ENCODE measurements at regions not wholly inside any gene's neighbourhood (a gene's known extent, or its start where the extent isn't known, plus 50 kb on each side); places are given as distances from the start of the nearest gene placed in this dataset.

DNA sequence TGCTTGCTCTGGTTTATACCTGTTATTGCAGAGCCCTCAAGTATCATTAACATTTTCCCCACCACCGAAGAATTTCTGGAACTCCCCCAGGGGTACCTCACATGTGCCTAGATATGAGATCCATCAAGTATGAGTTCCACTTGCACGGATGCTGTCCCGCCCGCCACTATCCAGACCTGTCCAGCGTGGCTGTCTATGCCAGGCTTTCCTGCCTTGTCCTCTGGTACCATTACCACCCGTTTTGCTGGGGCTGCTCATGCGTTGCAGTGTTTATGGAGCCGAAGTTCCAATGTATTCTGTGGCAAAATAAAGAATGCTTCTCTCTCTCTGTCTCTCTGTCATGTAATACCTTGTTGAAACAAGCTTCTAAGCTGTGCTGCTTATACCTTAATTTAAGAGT is 543.5 kb upstream of the PTBP2 start:
- no peaks in the 10 kb centered on the region for H3K79me2 ChIP-seq (ENCODE audit: control insufficient read depth in 1 of 2, insufficient read depth in 2 of 2, low read length in 2 of 2)
- no peaks in the 10 kb centered on the region for H3K4me1 ChIP-seq (replicated peaks in 1 of 4; ENCODE audit: control insufficient read depth in 3 of 4, insufficient read depth in 4 of 4, low read length in 3 of 4)
- 84% methylated on average over 8 of the region's 8 CpGs; no CpG with 5 or more reads in 1 of the 2 experiments for WGBS, 2 experiments (ENCODE audit: extremely low coverage in 1 of 2, insufficient coverage in 1 of 2, insufficient read length in 1 of 2, insufficient replicate concordance in 2 of 2, low coverage in 1 of 2, low lambda C conversion rate in 2 of 2, missing lambda C conversion rate in 1 of 2)

More for the DNA sequence above, 543.5 kb upstream of the PTBP2 start:
- Histone ChIP-seq H2AK5ac (ENCODE audit: low read depth, low read length) (no peak overlapping the region), H3K27me3 (replicated peaks in 1 of 4; ENCODE audit: control insufficient read depth in 3 of 4, extremely low read depth in 1 of 4, insufficient read depth in 3 of 4, low read length in 3 of 4) (no peaks in the 10 kb centered on the region), H2BK12ac (ENCODE audit: low read depth, low read length) (no peak overlapping the region), H3K9ac (replicated peaks in 1 of 4; ENCODE audit: extremely low read depth in 1 of 4, low read depth in 3 of 4, low read length in 3 of 4) (no peak overlapping the region), H4K91ac (replicated peaks; ENCODE audit: insufficient read length, low read length) (no peak overlapping the region), H3K79me1 (ENCODE audit: low read depth, low read length) (no peaks in the 10 kb centered on the region), H3K36me3 (ENCODE audit: control insufficient read depth in 2 of 4, insufficient read depth in 4 of 4, low read length in 3 of 4) (no peaks in the 10 kb centered on the region), H2BK120ac (replicated peaks; ENCODE audit: low read depth, low read length) (no peak overlapping the region), H3K4me2 (ENCODE audit: insufficient read depth in 1 of 2, low read depth in 2 of 2, low read length in 2 of 2) (no peak overlapping the region), H2BK15ac (ENCODE audit: low read length) (no peak overlapping the region), H4K5ac (ENCODE audit: insufficient read length, low read depth, low read length) (no peak overlapping the region), H3K4ac (replicated peaks; ENCODE audit: insufficient read length, low read depth, low read length) (no peak overlapping the region), H3K23ac (ENCODE audit: insufficient read length) (no peak overlapping the region), H3K27ac (ENCODE audit: low read depth, low read length) (no peak overlapping the region), H2BK5ac (ENCODE audit: low read depth, low read length) (no peak overlapping the region), H3K56ac (replicated peaks; ENCODE audit: insufficient read length, low read depth, low read length) (no peak overlapping the region), H4K20me1 (replicated peaks in 1 of 2; ENCODE audit: control insufficient read depth in 1 of 2, insufficient read depth in 2 of 2, low read length in 2 of 2) (no peaks in the 10 kb centered on the region), H2BK20ac (ENCODE audit: low read length) (no peak overlapping the region), H3K9me3 (ENCODE audit: insufficient read depth in 2 of 2, low read depth in 1 of 2, low read length in 1 of 2) (no peaks in the 10 kb centered on the region), H3K23me2 (ENCODE audit: low read depth, low read length) (no peaks in the 10 kb centered on the region), H4K8ac (ENCODE audit: extremely low read depth, insufficient read depth, low read length) (no peak overlapping the region), H3K14ac (ENCODE audit: insufficient read length) (no peak overlapping the region), H2AFZ (ENCODE audit: low read length) (no peak overlapping the region), H3K4me3 (ENCODE audit: extremely low read depth in 1 of 4, insufficient read depth in 2 of 4, low read depth in 3 of 4, low read length in 4 of 4) (no peak overlapping the region), H3K18ac (ENCODE audit: extremely low read depth, low read length) (no peak overlapping the region)
- ChIA-PET POLR2A (ENCODE audit: partially characterized antibody) (no interaction called here), CTCF (ENCODE audit: partially characterized antibody) (no interaction called here)
- no peak for DNase-seq (ENCODE audit: low read depth in 1 of 2, low spot score in 2 of 2)
- FAIRE-seq: no peak
- TF ChIP-seq MAFK (IDR thresholded peaks at IDR 0.05; ENCODE audit: low read depth, low read length): no peak
- no peak for TF ChIP-seq GTF2F1 (IDR thresholded peaks at IDR 0.05; ENCODE audit: borderline replicate concordance, low read depth, low read length)
- no peak for TF ChIP-seq EP300 (IDR thresholded peaks at IDR 0.05; ENCODE audit: borderline replicate concordance in 1 of 2, low read depth in 2 of 2, low read length in 2 of 2)
- no peak for TF ChIP-seq TEAD4 (IDR thresholded peaks at IDR 0.05; ENCODE audit: low read depth, low read length)
- TF ChIP-seq FOSL1 (IDR thresholded peaks at IDR 0.05; ENCODE audit: insufficient read depth, low read depth, low read length): no peak
- TF ChIP-seq CBX8 (IDR thresholded peaks at IDR 0.05; ENCODE audit: borderline replicate concordance, low read depth, low read length): no peak
- TF ChIP-seq BACH1 (IDR thresholded peaks at IDR 0.05; ENCODE audit: low read length): no peak
- TF ChIP-seq, protein P1, sequence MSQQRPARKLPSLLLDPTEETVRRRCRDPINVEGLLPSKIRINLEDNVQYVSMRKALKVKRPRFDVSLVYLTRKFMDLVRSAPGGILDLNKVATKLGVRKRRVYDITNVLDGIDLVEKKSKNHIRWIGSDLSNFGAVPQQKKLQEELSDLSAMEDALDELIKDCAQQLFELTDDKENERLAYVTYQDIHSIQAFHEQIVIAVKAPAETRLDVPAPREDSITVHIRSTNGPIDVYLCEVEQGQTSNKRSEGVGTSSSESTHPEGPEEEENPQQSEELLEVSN (IDR thresholded peaks at IDR 0.05): no peak
- TF ChIP-seq SUZ12 (IDR thresholded peaks at IDR 0.05; ENCODE audit: low read length): no peak

Data from H1 (cell line).